ENCODE measurements at regions not wholly inside any gene's neighbourhood (a gene's known extent, or its start where the extent isn't known, plus 50 kb on each side); places are given as distances from the start of the nearest gene placed in this dataset.

GRCh38 chr20:48309293-48309692 is 518.5 kb downstream of the PREX1 start:
- no peak for TF ChIP-seq ARNTL (CRISPR knock-in tag; IDR thresholded peaks at IDR 0.05; ENCODE audit: borderline replicate concordance, low read depth)
- TF ChIP-seq PATZ1 (CRISPR knock-in tag; IDR thresholded peaks at IDR 0.05; ENCODE audit: borderline replicate concordance) = no peak
- no peak for TF ChIP-seq TCF4 (CRISPR knock-in tag; IDR thresholded peaks at IDR 0.05; ENCODE audit: borderline replicate concordance)
- TF ChIP-seq SNAI2 (CRISPR knock-in tag; IDR thresholded peaks at IDR 0.05) = no peak
- TF ChIP-seq CREB5 (CRISPR knock-in tag; IDR thresholded peaks at IDR 0.05; ENCODE audit: low read depth) = no peak
- TF ChIP-seq CSDC2 (CRISPR knock-in tag; IDR thresholded peaks at IDR 0.05) = no peak
- no peak for TF ChIP-seq RARB (CRISPR knock-in tag; IDR thresholded peaks at IDR 0.05)
- TF ChIP-seq TOX (CRISPR knock-in tag; IDR thresholded peaks at IDR 0.05; ENCODE audit: borderline replicate concordance) = no peak
- no peak for TF ChIP-seq TSHZ2 (CRISPR knock-in tag; IDR thresholded peaks at IDR 0.05)

All from SK-N-SH treated with all-trans-retinoic acid at 6 μM for 48 hours (cell line).